ENCODE measurements at regions not wholly inside any gene's neighbourhood (a gene's known extent, or its start where the extent isn't known, plus 50 kb on each side); places are given as distances from the start of the nearest gene placed in this dataset.

GRCh38 chr13:103539721-103540381 is 473.6 kb upstream of the SLC10A2 start:
- Histone ChIP-seq H3K27me3 (ENCODE audit: insufficient read depth, low read depth, severe bottlenecking) (no peaks in the 10 kb centered on the region), H3K9me3 (ENCODE audit: severe bottlenecking) (no peaks in the 10 kb centered on the region), H3K36me3 (no peaks in the 10 kb centered on the region), H3K27ac (no peak overlapping the region), H3K4me3 (ENCODE audit: low read depth, low read length) (peak overlapping the region; percentile 20; the same call in 1 of the 2 replicates)
- no peak for TF ChIP-seq CTCF (IDR thresholded peaks at IDR 0.05; ENCODE audit: low read depth, low read length)
- no peak for DNase-seq

GRCh38 chr13:103539265-103539664 is 473.0 kb upstream of the SLC10A2 start:
- DNase-seq: peak; percentile 90
- peak overlapping the region; percentile 20; the same call in 1 of the 2 replicates for H3K4me3 ChIP-seq (ENCODE audit: low read depth, low read length)
- no peaks in the 10 kb centered on the region for H3K27me3 ChIP-seq (ENCODE audit: insufficient read depth, low read depth, severe bottlenecking)
- H3K36me3 ChIP-seq: no peaks in the 10 kb centered on the region
- no peaks in the 10 kb centered on the region for H3K9me3 ChIP-seq (ENCODE audit: severe bottlenecking)
- peak; percentile 48; the same call in 1 of the 2 replicates for TF ChIP-seq CTCF (IDR thresholded peaks at IDR 0.05; ENCODE audit: low read depth, low read length)
- no peak overlapping the region for H3K27ac ChIP-seq

GRCh38 chr13:103537616-103538015 is 471.4 kb upstream of the SLC10A2 start:
- Histone ChIP-seq H3K36me3 (no peaks in the 10 kb centered on the region), H3K27me3 (ENCODE audit: insufficient read depth, low read depth, severe bottlenecking) (no peaks in the 10 kb centered on the region), H3K27ac (no peak overlapping the region), H3K4me3 (ENCODE audit: low read depth, low read length) (no peak overlapping the region), H3K9me3 (ENCODE audit: severe bottlenecking) (no peaks in the 10 kb centered on the region)
- TF ChIP-seq CTCF (IDR thresholded peaks at IDR 0.05; ENCODE audit: low read depth, low read length): no peak
- DNase-seq: no peak

- no peak for TF ChIP-seq CTCF (IDR thresholded peaks at IDR 0.05; ENCODE audit: low read depth, low read length)
- no peak for DNase-seq
- H3K9me3 ChIP-seq (ENCODE audit: severe bottlenecking): no peaks in the 10 kb centered on the region
Measured at GRCh38 chr13:103531278-103531677, 465.1 kb upstream of the SLC10A2 start.

GRCh38 chr13:103528437-103528836 is 462.2 kb upstream of the SLC10A2 start:
- no peak for TF ChIP-seq CTCF (IDR thresholded peaks at IDR 0.05; ENCODE audit: low read depth, low read length)
- no peak for DNase-seq
- no peaks in the 10 kb centered on the region for H3K36me3 ChIP-seq
- H3K9me3 ChIP-seq (ENCODE audit: severe bottlenecking): no peaks in the 10 kb centered on the region
- H3K4me3 ChIP-seq (ENCODE audit: low read depth, low read length): no peak overlapping the region
- no peak overlapping the region for H3K27ac ChIP-seq
- H3K27me3 ChIP-seq (ENCODE audit: insufficient read depth, low read depth, severe bottlenecking): no peaks in the 10 kb centered on the region

More at GRCh38 chr13:103531278-103531677, 465.1 kb upstream of the SLC10A2 start:
- Histone ChIP-seq H3K36me3 (no peaks in the 10 kb centered on the region), H3K27ac (no peak overlapping the region), H3K4me3 (ENCODE audit: low read depth, low read length) (no peak overlapping the region), H3K27me3 (ENCODE audit: insufficient read depth, low read depth, severe bottlenecking) (no peaks in the 10 kb centered on the region)

- no peak for DNase-seq
- H3K9me3 ChIP-seq (ENCODE audit: severe bottlenecking): no peaks in the 10 kb centered on the region
Measured at GRCh38 chr13:103525530-103525929, 459.3 kb upstream of the SLC10A2 start.

More at GRCh38 chr13:103525530-103525929, 459.3 kb upstream of the SLC10A2 start:
- H3K36me3 ChIP-seq: no peaks in the 10 kb centered on the region
- no peak overlapping the region for H3K4me3 ChIP-seq (ENCODE audit: low read depth, low read length)
- TF ChIP-seq CTCF (IDR thresholded peaks at IDR 0.05; ENCODE audit: low read depth, low read length): no peak
- H3K27ac ChIP-seq: no peak overlapping the region
- no peaks in the 10 kb centered on the region for H3K27me3 ChIP-seq (ENCODE audit: insufficient read depth, low read depth, severe bottlenecking)
